ENCODE measurements at regions not wholly inside any gene's neighbourhood (a gene's known extent, or its start where the extent isn't known, plus 50 kb on each side); places are given as distances from the start of the nearest gene placed in this dataset.

DNA sequence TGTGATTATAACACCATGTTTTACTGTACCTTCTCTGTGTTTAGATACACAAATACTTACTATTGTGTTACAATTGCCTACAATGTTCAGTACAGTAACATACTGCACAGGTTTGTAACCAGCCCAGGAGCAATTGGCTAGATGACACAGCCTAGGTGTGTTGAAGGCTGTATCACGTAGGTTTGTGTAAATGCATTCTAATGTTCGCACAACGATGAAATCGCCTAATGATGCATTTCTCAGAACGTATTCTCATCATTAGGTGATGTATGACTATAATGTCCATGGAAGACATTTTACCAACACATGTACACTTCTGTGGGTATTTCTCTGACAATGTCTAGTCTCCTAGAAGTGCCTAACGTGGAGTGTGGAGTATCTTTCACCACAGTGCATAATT lies 165.9 kb upstream of the KLF7 start:
- no peak overlapping the region for H3K9ac ChIP-seq (ENCODE audit: low read length)
- no peak overlapping the region for H2AFZ ChIP-seq (ENCODE audit: low read depth, low read length)
- H3K79me2 ChIP-seq (ENCODE audit: insufficient read depth, low read length), result no peaks in the 10 kb centered on the region
- DNase-seq (ENCODE audit: low read depth) (no peak), FAIRE-seq (peak; percentile 55)
- H3K36me3 ChIP-seq (ENCODE audit: insufficient read depth, low read length), result no peaks in the 10 kb centered on the region
- Mint-ChIP-seq H3K4me1 (ENCODE audit: low read depth, unreplicated experiment) (peaks cover 65% of the 10 kb centered on the region), H3K27me3 (ENCODE audit: low read depth, unreplicated experiment) (no peaks in the 10 kb centered on the region), H3K4me3 (ENCODE audit: unreplicated experiment) (no peak overlapping the region), H3K9me3 (ENCODE audit: unreplicated experiment) (no peaks in the 10 kb centered on the region), H3K27ac (ENCODE audit: unreplicated experiment) (peak overlapping the region; percentile 99), H3K36me3 (ENCODE audit: low read depth, unreplicated experiment) (no peaks in the 10 kb centered on the region)
- H3K9me3 ChIP-seq (ENCODE audit: insufficient read depth, low read depth, low read length), result no peaks in the 10 kb centered on the region
- no peak overlapping the region for H3K4me3 ChIP-seq (ENCODE audit: insufficient read depth, low read depth, low read length)
- TF ChIP-seq CTCF (IDR thresholded peaks at IDR 0.05; ENCODE audit: insufficient read depth, low read depth, low read length) (no peak), EZH2 (IDR thresholded peaks at IDR 0.05; ENCODE audit: insufficient read depth, low read length) (no peak)
- H4K20me1 ChIP-seq (ENCODE audit: insufficient read depth, low read length), result no peaks in the 10 kb centered on the region
- H3K4me1 ChIP-seq (ENCODE audit: insufficient read depth, low read length), result peaks cover 40% of the 10 kb centered on the region
- no peak overlapping the region for H3K4me2 ChIP-seq (ENCODE audit: low read length)
- H3K27me3 ChIP-seq (ENCODE audit: insufficient read depth, low read length), result no peaks in the 10 kb centered on the region
- H3K27ac ChIP-seq (ENCODE audit: low read depth, low read length), result no peak overlapping the region

- H3K4me1 Mint-ChIP-seq (ENCODE audit: low read depth, unreplicated experiment), result peaks cover 70% of the 10 kb centered on the region
- TF ChIP-seq CTCF (IDR thresholded peaks at IDR 0.05; ENCODE audit: insufficient read depth, low read depth, low read length), result no peak
- no peak for TF ChIP-seq EZH2 (IDR thresholded peaks at IDR 0.05; ENCODE audit: insufficient read depth, low read length)
- no peak overlapping the region for H3K4me3 Mint-ChIP-seq (ENCODE audit: unreplicated experiment)
- H3K9me3 Mint-ChIP-seq (ENCODE audit: unreplicated experiment), result no peaks in the 10 kb centered on the region
- peak overlapping the region; percentile 15 for H3K27ac ChIP-seq (ENCODE audit: low read depth, low read length)
- H4K20me1 ChIP-seq (ENCODE audit: insufficient read depth, low read length), result no peaks in the 10 kb centered on the region
- no peaks in the 10 kb centered on the region for H3K9me3 ChIP-seq (ENCODE audit: insufficient read depth, low read depth, low read length)
- peaks cover 40% of the 10 kb centered on the region for H3K4me1 ChIP-seq (ENCODE audit: insufficient read depth, low read length)
- no peaks in the 10 kb centered on the region for H3K36me3 Mint-ChIP-seq (ENCODE audit: low read depth, unreplicated experiment)
- H3K27ac Mint-ChIP-seq (ENCODE audit: unreplicated experiment), result peak overlapping the region; percentile 99
- H3K27me3 ChIP-seq (ENCODE audit: insufficient read depth, low read length), result no peaks in the 10 kb centered on the region
- H3K27me3 Mint-ChIP-seq (ENCODE audit: low read depth, unreplicated experiment), result no peaks in the 10 kb centered on the region
- no peak overlapping the region for H3K4me2 ChIP-seq (ENCODE audit: low read length)
- no peak overlapping the region for H2AFZ ChIP-seq (ENCODE audit: low read depth, low read length)
- FAIRE-seq (no peak), DNase-seq (ENCODE audit: low read depth) (no peak)
- no peak overlapping the region for H3K9ac ChIP-seq (ENCODE audit: low read length)
- H3K4me3 ChIP-seq (ENCODE audit: insufficient read depth, low read depth, low read length), result no peak overlapping the region
- H3K36me3 ChIP-seq (ENCODE audit: insufficient read depth, low read length), result no peaks in the 10 kb centered on the region
- H3K79me2 ChIP-seq (ENCODE audit: insufficient read depth, low read length), result no peaks in the 10 kb centered on the region
Measured at GRCh38 chr2:207332480-207333212, 166.9 kb upstream of the KLF7 start.
